ENCODE measurements at regions not wholly inside any gene's neighbourhood (a gene's known extent, or its start where the extent isn't known, plus 50 kb on each side); places are given as distances from the start of the nearest gene placed in this dataset.
A peak's percentile ranks its signal among the peaks of the same experiment; 100 is the strongest.

- Histone ChIP-seq H3K4me2 (ENCODE audit: low read depth, low read length, poor library complexity, severe bottlenecking) (no peak overlapping the region), H3K27ac (ENCODE audit: low read length) (no peak overlapping the region), H3K9ac (ENCODE audit: low read length) (no peak overlapping the region), H4K20me1 (ENCODE audit: insufficient read depth, low read depth, low read length) (no peaks in the 10 kb centered on the region), H3K79me2 (ENCODE audit: low read length) (no peaks in the 10 kb centered on the region), H3K4me1 (ENCODE audit: low read length) (no peaks in the 10 kb centered on the region), H3K9me3 (ENCODE audit: low read length) (no peaks in the 10 kb centered on the region), H3K4me3 (ENCODE audit: low read length) (no peak overlapping the region), H3K36me3 (ENCODE audit: insufficient read depth, low read length) (no peaks in the 10 kb centered on the region), H2AFZ (ENCODE audit: low read length) (no peak overlapping the region), H3K9me2 (replicated peaks; ENCODE audit: insufficient read depth, low read length) (no peaks in the 10 kb centered on the region), H3K27me3 (ENCODE audit: low read length) (no peaks in the 10 kb centered on the region)
- DNase-seq: peak; percentile 78
Observed at GRCh38 chr13:44191504-44192171, 182.0 kb upstream of the SERP2 start.

- Histone ChIP-seq H3K4me1 (ENCODE audit: low read length) (no peaks in the 10 kb centered on the region), H3K9ac (ENCODE audit: low read length) (no peak overlapping the region), H3K4me3 (ENCODE audit: low read length) (no peak overlapping the region), H3K79me2 (ENCODE audit: low read length) (no peaks in the 10 kb centered on the region), H3K27ac (ENCODE audit: low read length) (no peak overlapping the region), H3K36me3 (ENCODE audit: insufficient read depth, low read length) (no peaks in the 10 kb centered on the region), H2AFZ (ENCODE audit: low read length) (no peak overlapping the region), H3K9me2 (replicated peaks; ENCODE audit: insufficient read depth, low read length) (no peaks in the 10 kb centered on the region), H3K27me3 (ENCODE audit: low read length) (no peaks in the 10 kb centered on the region), H3K9me3 (ENCODE audit: low read length) (no peaks in the 10 kb centered on the region), H3K4me2 (ENCODE audit: low read depth, low read length, poor library complexity, severe bottlenecking) (no peak overlapping the region), H4K20me1 (ENCODE audit: insufficient read depth, low read depth, low read length) (no peaks in the 10 kb centered on the region)
- DNase-seq: no peak
Observed at GRCh38 chr13:44193731-44194130, 179.9 kb upstream of the SERP2 start.

GRCh38 chr13:44195245-44195644 is 178.4 kb upstream of the SERP2 start:
- no peaks in the 10 kb centered on the region for H3K79me2 ChIP-seq (ENCODE audit: low read length)
- H2AFZ ChIP-seq (ENCODE audit: low read length): no peak overlapping the region
- no peak overlapping the region for H3K27ac ChIP-seq (ENCODE audit: low read length)
- no peaks in the 10 kb centered on the region for H3K36me3 ChIP-seq (ENCODE audit: insufficient read depth, low read length)
- H3K9ac ChIP-seq (ENCODE audit: low read length): no peak overlapping the region
- no peaks in the 10 kb centered on the region for H3K4me1 ChIP-seq (ENCODE audit: low read length)
- H3K4me2 ChIP-seq (ENCODE audit: low read depth, low read length, poor library complexity, severe bottlenecking): no peak overlapping the region
- H3K27me3 ChIP-seq (ENCODE audit: low read length): no peaks in the 10 kb centered on the region
- no peaks in the 10 kb centered on the region for H3K9me2 ChIP-seq (replicated peaks; ENCODE audit: insufficient read depth, low read length)
- no peaks in the 10 kb centered on the region for H3K9me3 ChIP-seq (ENCODE audit: low read length)
- no peak overlapping the region for H3K4me3 ChIP-seq (ENCODE audit: low read length)
- no peaks in the 10 kb centered on the region for H4K20me1 ChIP-seq (ENCODE audit: insufficient read depth, low read depth, low read length)
- DNase-seq: no peak

GRCh38 chr13:44196196-44196751 is 177.3 kb upstream of the SERP2 start:
- Histone ChIP-seq H3K4me3 (ENCODE audit: low read length) (no peak overlapping the region), H3K9me2 (replicated peaks; ENCODE audit: insufficient read depth, low read length) (no peaks in the 10 kb centered on the region), H3K79me2 (ENCODE audit: low read length) (no peaks in the 10 kb centered on the region), H3K36me3 (ENCODE audit: insufficient read depth, low read length) (no peaks in the 10 kb centered on the region), H3K4me1 (ENCODE audit: low read length) (no peaks in the 10 kb centered on the region), H3K9me3 (ENCODE audit: low read length) (no peaks in the 10 kb centered on the region), H3K27ac (ENCODE audit: low read length) (no peak overlapping the region), H3K9ac (ENCODE audit: low read length) (no peak overlapping the region), H3K4me2 (ENCODE audit: low read depth, low read length, poor library complexity, severe bottlenecking) (no peak overlapping the region), H2AFZ (ENCODE audit: low read length) (no peak overlapping the region), H4K20me1 (ENCODE audit: insufficient read depth, low read depth, low read length) (no peaks in the 10 kb centered on the region), H3K27me3 (ENCODE audit: low read length) (no peaks in the 10 kb centered on the region)
- no peak for DNase-seq

- Histone ChIP-seq H3K4me2 (ENCODE audit: low read depth, low read length, poor library complexity, severe bottlenecking) (no peak overlapping the region), H3K4me1 (ENCODE audit: low read length) (no peaks in the 10 kb centered on the region)
Observed at GRCh38 chr13:44197791-44198770, 175.5 kb upstream of the SERP2 start.

GRCh38 chr13:44198826-44199225 is 174.8 kb upstream of the SERP2 start:
- no peak overlapping the region for H3K4me2 ChIP-seq (ENCODE audit: low read depth, low read length, poor library complexity, severe bottlenecking)
- no peak for DNase-seq
- no peak overlapping the region for H2AFZ ChIP-seq (ENCODE audit: low read length)

More at GRCh38 chr13:44197791-44198770, 175.5 kb upstream of the SERP2 start:
- Histone ChIP-seq H2AFZ (ENCODE audit: low read length) (no peak overlapping the region), H3K4me3 (ENCODE audit: low read length) (no peak overlapping the region), H3K9me2 (replicated peaks; ENCODE audit: insufficient read depth, low read length) (no peaks in the 10 kb centered on the region), H4K20me1 (ENCODE audit: insufficient read depth, low read depth, low read length) (no peaks in the 10 kb centered on the region), H3K27ac (ENCODE audit: low read length) (no peak overlapping the region), H3K27me3 (ENCODE audit: low read length) (no peaks in the 10 kb centered on the region), H3K9ac (ENCODE audit: low read length) (no peak overlapping the region), H3K9me3 (ENCODE audit: low read length) (no peaks in the 10 kb centered on the region), H3K79me2 (ENCODE audit: low read length) (no peaks in the 10 kb centered on the region), H3K36me3 (ENCODE audit: insufficient read depth, low read length) (no peaks in the 10 kb centered on the region)
- no peak for DNase-seq

GRCh38 chr13:44199627-44200207 is 173.9 kb upstream of the SERP2 start:
- no peaks in the 10 kb centered on the region for H3K4me1 ChIP-seq (ENCODE audit: low read length)
- no peaks in the 10 kb centered on the region for H4K20me1 ChIP-seq (ENCODE audit: insufficient read depth, low read depth, low read length)
- no peak overlapping the region for H3K27ac ChIP-seq (ENCODE audit: low read length)
- no peak overlapping the region for H3K4me3 ChIP-seq (ENCODE audit: low read length)
- H3K27me3 ChIP-seq (ENCODE audit: low read length): no peaks in the 10 kb centered on the region
- no peaks in the 10 kb centered on the region for H3K79me2 ChIP-seq (ENCODE audit: low read length)
- H3K9me2 ChIP-seq (replicated peaks; ENCODE audit: insufficient read depth, low read length): no peaks in the 10 kb centered on the region
- H3K9me3 ChIP-seq (ENCODE audit: low read length): no peaks in the 10 kb centered on the region
- no peak overlapping the region for H2AFZ ChIP-seq (ENCODE audit: low read length)
- no peak overlapping the region for H3K9ac ChIP-seq (ENCODE audit: low read length)
- H3K4me2 ChIP-seq (ENCODE audit: low read depth, low read length, poor library complexity, severe bottlenecking): no peak overlapping the region
- DNase-seq: no peak
- H3K36me3 ChIP-seq (ENCODE audit: insufficient read depth, low read length): no peaks in the 10 kb centered on the region

More at GRCh38 chr13:44198826-44199225, 174.8 kb upstream of the SERP2 start:
- H3K9me2 ChIP-seq (replicated peaks; ENCODE audit: insufficient read depth, low read length): no peaks in the 10 kb centered on the region
- no peaks in the 10 kb centered on the region for H3K79me2 ChIP-seq (ENCODE audit: low read length)
- H3K27ac ChIP-seq (ENCODE audit: low read length): no peak overlapping the region
- H3K27me3 ChIP-seq (ENCODE audit: low read length): no peaks in the 10 kb centered on the region
- no peaks in the 10 kb centered on the region for H3K4me1 ChIP-seq (ENCODE audit: low read length)
- no peaks in the 10 kb centered on the region for H3K36me3 ChIP-seq (ENCODE audit: insufficient read depth, low read length)
- H3K9me3 ChIP-seq (ENCODE audit: low read length): no peaks in the 10 kb centered on the region
- no peak overlapping the region for H3K4me3 ChIP-seq (ENCODE audit: low read length)
- no peaks in the 10 kb centered on the region for H4K20me1 ChIP-seq (ENCODE audit: insufficient read depth, low read depth, low read length)
- H3K9ac ChIP-seq (ENCODE audit: low read length): no peak overlapping the region

- Histone ChIP-seq H3K4me3 (ENCODE audit: low read length) (no peak overlapping the region), H3K9me3 (ENCODE audit: low read length) (no peaks in the 10 kb centered on the region), H2AFZ (ENCODE audit: low read length) (no peak overlapping the region), H3K9me2 (replicated peaks; ENCODE audit: insufficient read depth, low read length) (no peaks in the 10 kb centered on the region), H3K27ac (ENCODE audit: low read length) (no peak overlapping the region), H3K4me1 (ENCODE audit: low read length) (no peaks in the 10 kb centered on the region), H4K20me1 (ENCODE audit: insufficient read depth, low read depth, low read length) (no peaks in the 10 kb centered on the region), H3K27me3 (ENCODE audit: low read length) (no peaks in the 10 kb centered on the region), H3K36me3 (ENCODE audit: insufficient read depth, low read length) (no peaks in the 10 kb centered on the region), H3K9ac (ENCODE audit: low read length) (no peak overlapping the region), H3K79me2 (ENCODE audit: low read length) (no peaks in the 10 kb centered on the region), H3K4me2 (ENCODE audit: low read depth, low read length, poor library complexity, severe bottlenecking) (no peak overlapping the region)
- no peak for DNase-seq
Observed at GRCh38 chr13:44206434-44206833, 167.2 kb upstream of the SERP2 start.

All from Karpas-422 (cell line).